ENCODE measurements at regions not wholly inside any gene's neighbourhood (a gene's known extent, or its start where the extent isn't known, plus 50 kb on each side); places are given as distances from the start of the nearest gene placed in this dataset.

GRCh38 chr6:133621751-133622150, 267.2 kb upstream of the TCF21 start:
- no peaks in the 10 kb centered on the region for H3F3A ChIP-seq (ENCODE audit: insufficient read depth, low read length, poor library complexity, severe bottlenecking)
- no peak overlapping the region for H3K27ac ChIP-seq (ENCODE audit: low read length)
- TF ChIP-seq EZH2 (IDR thresholded peaks at IDR 0.05; ENCODE audit: borderline replicate concordance, insufficient read depth, low read length, poor library complexity, severe bottlenecking) (no peak), SMC3 (conservative IDR thresholded peaks at IDR 0.05; ENCODE audit: poor library complexity) (no peak), MXI1 (conservative IDR thresholded peaks at IDR 0.05; ENCODE audit: poor library complexity, severe bottlenecking) (no peak), REST (IDR thresholded peaks at IDR 0.05; ENCODE audit: borderline replicate concordance) (no peak), RAD21 (conservative IDR thresholded peaks at IDR 0.05) (no peak), CTCF (IDR thresholded peaks at IDR 0.05; ENCODE audit: poor library complexity, severe bottlenecking) (no peak), EP300 (conservative IDR thresholded peaks at IDR 0.05; ENCODE audit: poor library complexity, severe bottlenecking) (no peak), TAF1 (IDR thresholded peaks at IDR 0.05; ENCODE audit: low read depth) (no peak), POLR2AphosphoS5 (IDR thresholded peaks at IDR 0.05) (no peak)
- no peaks in the 10 kb centered on the region for H3K79me2 ChIP-seq (replicated peaks; ENCODE audit: insufficient read depth, low read length)
- no peak overlapping the region for H3K4me3 ChIP-seq (ENCODE audit: low read length)
- no peaks in the 10 kb centered on the region for H3K36me3 ChIP-seq (ENCODE audit: insufficient read depth, low read length)
- no peaks in the 10 kb centered on the region for H3K9me3 ChIP-seq (ENCODE audit: low read length)
- no peak overlapping the region for H3K9ac ChIP-seq (ENCODE audit: low read length)
- no peak overlapping the region for H2AFZ ChIP-seq (ENCODE audit: low read depth, low read length)
- H3K9me2 ChIP-seq (ENCODE audit: insufficient read depth, low read length) = no peaks in the 10 kb centered on the region
- no peaks in the 10 kb centered on the region for H3K27me3 ChIP-seq (ENCODE audit: insufficient read depth, low read depth, low read length)
- H3K4me2 ChIP-seq (ENCODE audit: low read length) = no peak overlapping the region
- no peaks in the 10 kb centered on the region for H4K20me1 ChIP-seq (ENCODE audit: insufficient read depth)

- no peak overlapping the region for H3K9ac ChIP-seq (ENCODE audit: low read length)
- no peak overlapping the region for H2AFZ ChIP-seq (ENCODE audit: low read depth, low read length)
- no peak overlapping the region for H3K27ac ChIP-seq (ENCODE audit: low read length)
- no peaks in the 10 kb centered on the region for H3K9me2 ChIP-seq (ENCODE audit: insufficient read depth, low read length)
- H3F3A ChIP-seq (ENCODE audit: insufficient read depth, low read length, poor library complexity, severe bottlenecking) = no peaks in the 10 kb centered on the region
- no peaks in the 10 kb centered on the region for H3K27me3 ChIP-seq (ENCODE audit: insufficient read depth, low read depth, low read length)
- no peak overlapping the region for H3K4me2 ChIP-seq (ENCODE audit: low read length)
- no peak for TF ChIP-seq TAF1 (IDR thresholded peaks at IDR 0.05; ENCODE audit: low read depth)
- no peak for TF ChIP-seq POLR2AphosphoS5 (IDR thresholded peaks at IDR 0.05)
- no peak for TF ChIP-seq CTCF (IDR thresholded peaks at IDR 0.05; ENCODE audit: poor library complexity, severe bottlenecking)
- no peaks in the 10 kb centered on the region for H3K9me3 ChIP-seq (ENCODE audit: low read length)
- H3K36me3 ChIP-seq (ENCODE audit: insufficient read depth, low read length) = no peaks in the 10 kb centered on the region
- no peaks in the 10 kb centered on the region for H3K79me2 ChIP-seq (replicated peaks; ENCODE audit: insufficient read depth, low read length)
- H3K4me3 ChIP-seq (ENCODE audit: low read length) = no peak overlapping the region
- no peaks in the 10 kb centered on the region for H4K20me1 ChIP-seq (ENCODE audit: insufficient read depth)
Measured at GRCh38 chr6:133623065-133623464, 265.8 kb upstream of the TCF21 start.

Measured in neural cell (in vitro differentiated cells).